Body of pancreas (tissue), 4 donors: ENCODE measurements at regions not wholly inside any gene's neighbourhood (a gene's known extent, or its start where the extent isn't known, plus 50 kb on each side); places are given as distances from the start of the nearest gene placed in this dataset.

ENCODE experiments used
- ATAC-seq: fragments of 150-250 bp; one replicate; pipeline ENCODE4 v1.9.1; 2016
- DNase-seq, 4 donors: peaks; one replicate each; pipeline ENCODE4 v3.0.0-alpha.2; 2019
- H3K27ac ChIP-seq, 4 donors: fragments of 200-600 bp; sonication (generic); 1 replicate in 3 of 4; 2 replicates in 1 of 4; pipeline versions ENCODE4 v1.5.1 to v1.6.1; 2016 to 2019; ENCODE audit warnings: mild to moderate bottlenecking in 1 of 4, mixed read lengths in 1 of 4, moderate library complexity in 1 of 4
- H3K27me3 ChIP-seq, 2 donors: fragments of 200-600 bp; sonication (generic); one replicate each; pipeline ENCODE4 v1.6.0; 2016; ENCODE audit warnings: mild to moderate bottlenecking in 1 of 2
- H3K36me3 ChIP-seq, 2 donors: fragments of 200-600 bp; sonication (generic); replicated peaks in 1 of 2; 2 replicates each; pipeline ENCODE4 v1.5.1; 2016; ENCODE audit warnings: low read depth in 2 of 2; ENCODE audit not compliant: insufficient read depth in 1 of 2
- H3K4me1 ChIP-seq: fragments of 200-600 bp; sonication (generic); one replicate; pipeline ENCODE4 v1.6.0; 2016
- H3K4me3 ChIP-seq, 2 donors: fragments of 200-600 bp; sonication (generic); 1 replicate in 1 of 2; 2 replicates in 1 of 2; pipeline ENCODE4 v1.5.1; 2016 to 2019
- H3K9me3 ChIP-seq, 3 donors: fragments of 200-600 bp; sonication (generic); 1 replicate in 2 of 3; 2 replicates in 1 of 3; pipeline ENCODE4 v1.5.1; 2016
- CTCF ChIP-seq, 7 experiments: fragments of 450-650 bp in 4 of 7; fragments of 200-600 bp in 3 of 7; sonication (generic) in 3 of 7; IDR thresholded peaks; one replicate each; pipeline ENCODE4 v1.5.1; 2016 to 2019; ENCODE audit warnings: antibody characterized with exemption in 7 of 7
- POLR2A ChIP-seq, 3 donors: fragments of 450-650 bp; IDR thresholded peaks; one replicate each; pipeline ENCODE4 v1.6.1; 2016; ENCODE audit warnings: antibody characterized with exemption in 3 of 3, mild to moderate bottlenecking in 2 of 3
- WGBS, 2 donors: methylation state at CpG; one replicate each; pipeline ENCODE4 v1.1.5; 2017; 5-methylcytosine and 5-hydroxymethylcytosine counted together
- intact Hi-C: fragments of 100-400 bp; cut with DNase I; formaldehyde crosslinking; loops from one replicate; pipeline ENCODE4 v1.15.1; 2023

GRCh38 chr5:3784854-3785253, 189.2 kb downstream of the IRX1 start:
- TF ChIP-seq CTCF (IDR thresholded peaks at IDR 0.05) (no peak), POLR2A (IDR thresholded peaks at IDR 0.05) (no peak)
- ATAC-seq = no peak
- peaks cover 0 to 4% of the 10 kb centered on the region in 2 donors for H3K27me3 ChIP-seq
- H3K27ac ChIP-seq = no peak overlapping the region
- H3K4me1 ChIP-seq = no peaks in the 10 kb centered on the region
- 61 to 67% methylated on average over 2 of the region's 2 CpGs for WGBS, 2 donors
- H3K4me3 ChIP-seq = no peak overlapping the region
- no peak for DNase-seq
- intact Hi-C loops = no loop called here
- no peaks in the 10 kb centered on the region for H3K36me3 ChIP-seq
- no peaks in the 10 kb centered on the region for H3K9me3 ChIP-seq

GRCh38 chr5:3786165-3786564, 190.5 kb downstream of the IRX1 start:
- 73 to 80% methylated on average over 2 of the region's 2 CpGs for WGBS, 2 donors
- no peaks in the 10 kb centered on the region for H3K9me3 ChIP-seq
- no peak overlapping the region for H3K27ac ChIP-seq
- no peaks in the 10 kb centered on the region for H3K36me3 ChIP-seq
- no peak for DNase-seq
- no peak overlapping the region for H3K4me3 ChIP-seq
- no peak for TF ChIP-seq POLR2A (IDR thresholded peaks at IDR 0.05)
- no peak for TF ChIP-seq CTCF (IDR thresholded peaks at IDR 0.05)
- no peak for ATAC-seq
- intact Hi-C loops = no loop called here
- no peaks in the 10 kb centered on the region for H3K4me1 ChIP-seq
- H3K27me3 ChIP-seq = peaks cover 0 to 4% of the 10 kb centered on the region in 2 donors

GRCh38 chr5:3786891-3787430, 191.3 kb downstream of the IRX1 start:
- 33 to 41% methylated on average over 14 of the region's 14 CpGs for WGBS, 2 donors
- no peak for ATAC-seq
- Histone ChIP-seq H3K4me3 (no peak overlapping the region), H3K9me3 (no peaks in the 10 kb centered on the region), H3K36me3 (no peaks in the 10 kb centered on the region), H3K27me3 (peaks cover 0 to 4% of the 10 kb centered on the region in 2 donors), H3K27ac (no peak overlapping the region), H3K4me1 (no peaks in the 10 kb centered on the region)
- no peak for TF ChIP-seq CTCF (IDR thresholded peaks at IDR 0.05)
- TF ChIP-seq POLR2A (IDR thresholded peaks at IDR 0.05) = no peak
- intact Hi-C loops = no loop called here
- no peak for DNase-seq

GRCh38 chr5:3787604-3788003, 192.0 kb downstream of the IRX1 start:
- TF ChIP-seq POLR2A (IDR thresholded peaks at IDR 0.05) = no peak
- TF ChIP-seq CTCF (IDR thresholded peaks at IDR 0.05) = no peak
- DNase-seq = no peak
- intact Hi-C loops = no loop called here

GRCh38 chr5:3789519-3790193, 194.0 kb downstream of the IRX1 start:
- Histone ChIP-seq H3K4me3 (no peak overlapping the region), H3K27ac (no peak overlapping the region), H3K36me3 (no peaks in the 10 kb centered on the region), H3K27me3 (peaks cover 0 to 4% of the 10 kb centered on the region in 2 donors), H3K4me1 (no peaks in the 10 kb centered on the region), H3K9me3 (no peaks in the 10 kb centered on the region)
- DNase-seq (no peak), ATAC-seq (no peak)
- no peak for TF ChIP-seq CTCF (IDR thresholded peaks at IDR 0.05)
- TF ChIP-seq POLR2A (IDR thresholded peaks at IDR 0.05) = no peak
- WGBS, 2 donors = 49 to 61% methylated on average over 14 of the region's 14 CpGs
- intact Hi-C loops = no loop called here

More at GRCh38 chr5:3787604-3788003, 192.0 kb downstream of the IRX1 start:
- WGBS, 2 donors = 18 to 23% methylated on average over 10 of the region's 10 CpGs
- Histone ChIP-seq H3K27me3 (peaks cover 0 to 4% of the 10 kb centered on the region in 2 donors), H3K36me3 (no peaks in the 10 kb centered on the region), H3K4me3 (no peak overlapping the region), H3K9me3 (no peaks in the 10 kb centered on the region), H3K27ac (no peak overlapping the region), H3K4me1 (no peaks in the 10 kb centered on the region)
- no peak for ATAC-seq
